GM18861 (cell line): ENCODE measurements at regions not wholly inside any gene's neighbourhood (a gene's known extent, or its start where the extent isn't known, plus 50 kb on each side); places are given as distances from the start of the nearest gene placed in this dataset.

ENCODE experiments used
- ATAC-seq: cut with Tn5 transposase; IDR thresholded peaks from one replicate; pipeline ENCODE4 v1.9.1; 2021; ENCODE audit not compliant: unreplicated experiment

GRCh38 chr22:22151308-22151707, 93.3 kb upstream of the VPREB1 start:
- no peak for ATAC-seq

- no peak for ATAC-seq
Observed at GRCh38 chr22:22150457-22150856, 94.1 kb upstream of the VPREB1 start.

GRCh38 chr22:22148905-22149304, 95.7 kb upstream of the VPREB1 start:
- ATAC-seq, result no peak

GRCh38 chr22:22144858-22145257, 99.7 kb upstream of the VPREB1 start:
- no peak for ATAC-seq

- no peak for ATAC-seq
Observed at GRCh38 chr22:22143448-22143847, 101.1 kb upstream of the VPREB1 start.

- ATAC-seq, result no peak
Observed at GRCh38 chr22:22142661-22143060, 101.9 kb upstream of the VPREB1 start.

- ATAC-seq, result no peak
Observed at GRCh38 chr22:22141771-22142591, 102.6 kb upstream of the VPREB1 start.

- no peak for ATAC-seq
Observed at GRCh38 chr22:22141031-22141430, 103.6 kb upstream of the VPREB1 start.

- ATAC-seq, result no peak
Observed at GRCh38 chr22:22139364-22139763, 105.2 kb upstream of the VPREB1 start.

GRCh38 chr22:22138915-22139314, 105.7 kb upstream of the VPREB1 start:
- no peak for ATAC-seq

- ATAC-seq, result no peak
Observed at GRCh38 chr22:22137891-22138290, 106.7 kb upstream of the VPREB1 start.

GRCh38 chr22:22133910-22134309, 110.7 kb upstream of the VPREB1 start:
- ATAC-seq, result no peak

- ATAC-seq, result no peak
Observed at GRCh38 chr22:22130953-22131608, 113.5 kb upstream of the VPREB1 start.

GRCh38 chr22:22129387-22129786, 115.2 kb upstream of the VPREB1 start:
- no peak for ATAC-seq

GRCh38 chr22:22128440-22128839, 116.1 kb upstream of the VPREB1 start:
- no peak for ATAC-seq

- no peak for ATAC-seq
Observed at GRCh38 chr22:22127100-22127499, 117.5 kb upstream of the VPREB1 start.

GRCh38 chr22:22125579-22126468, 118.8 kb upstream of the VPREB1 start:
- no peak for ATAC-seq

GRCh38 chr22:22125028-22125578, 119.5 kb upstream of the VPREB1 start:
- ATAC-seq, result no peak

GRCh38 chr22:22124374-22124773, 120.2 kb upstream of the VPREB1 start:
- ATAC-seq, result no peak

GRCh38 chr22:22123960-22124278, 120.7 kb upstream of the VPREB1 start:
- no peak for ATAC-seq
